GM10266 (cell line): ENCODE measurements at regions not wholly inside any gene's neighbourhood (a gene's known extent, or its start where the extent isn't known, plus 50 kb on each side); places are given as distances from the start of the nearest gene placed in this dataset.

Source experiments
- DNase-seq: peaks from one replicate; pipeline ENCODE4 v3.0.0; 2012; ENCODE audit errors: extremely low spot score
- CTCF ChIP-seq: IDR thresholded peaks from 2 replicates; pipeline ENCODE4 v1.5.1; 2012; ENCODE audit warnings: mild to moderate bottlenecking, low read depth; ENCODE audit not compliant: control insufficient read depth, insufficient read depth; ENCODE audit errors: missing control alignments

GRCh38 chr19:20339444-20339843 lies 172.4 kb downstream of the ZNF486 start:
- no peak for DNase-seq
- no peak for TF ChIP-seq CTCF

- no peak for TF ChIP-seq CTCF
Observed at GRCh38 chr19:20334760-20335159, 167.7 kb downstream of the ZNF486 start.

GRCh38 chr19:20333508-20333907 lies 166.5 kb downstream of the ZNF486 start:
- TF ChIP-seq CTCF, result no peak
- no peak for DNase-seq

More at GRCh38 chr19:20334760-20335159, 167.7 kb downstream of the ZNF486 start:
- no peak for DNase-seq

- DNase-seq, result no peak
Observed at GRCh38 chr19:20325151-20325550, 158.1 kb downstream of the ZNF486 start.

GRCh38 chr19:20321139-20321763 lies 154.2 kb downstream of the ZNF486 start:
- TF ChIP-seq CTCF, result no peak
- DNase-seq, result no peak

More at GRCh38 chr19:20325151-20325550, 158.1 kb downstream of the ZNF486 start:
- TF ChIP-seq CTCF, result no peak

- no peak for TF ChIP-seq CTCF
- no peak for DNase-seq
Observed at GRCh38 chr19:20320191-20320590, 153.2 kb downstream of the ZNF486 start.

GRCh38 chr19:20318616-20319015 lies 151.6 kb downstream of the ZNF486 start:
- DNase-seq, result no peak
- TF ChIP-seq CTCF, result no peak
